B cell (primary cell): ENCODE measurements at regions not wholly inside any gene's neighbourhood (a gene's known extent, or its start where the extent isn't known, plus 50 kb on each side); places are given as distances from the start of the nearest gene placed in this dataset.

Experiments
- CTCF ChIP-seq: fragments of 200-600 bp; IDR thresholded peaks from one replicate; pipeline ENCODE4 v1.8.0; 2022; ENCODE audit warnings: antibody characterized with exemption, mild to moderate bottlenecking
- EZH2 ChIP-seq: IDR thresholded peaks from 2 replicates; pipeline ENCODE4 v1.6.1; 2012; ENCODE audit warnings: borderline replicate concordance, low read depth, mild to moderate bottlenecking, moderate library complexity, low read length; ENCODE audit not compliant: insufficient read depth, poor library complexity, severe bottlenecking

GRCh38 chr11:45395947-45396346, 109.8 kb upstream of the SYT13 start:
- TF ChIP-seq CTCF (no peak), EZH2 (no peak)
